ENCODE measurements at regions not wholly inside any gene's neighbourhood (a gene's known extent, or its start where the extent isn't known, plus 50 kb on each side); places are given as distances from the start of the nearest gene placed in this dataset.

GRCh38 chr14:51395361-51395849 lies 155.4 kb downstream of the TMX1 start:
- no peak for DNase-seq (ENCODE audit: low read depth in 2 of 3, low spot score in 1 of 3)

- no peak for DNase-seq (ENCODE audit: low read depth in 2 of 3, low spot score in 1 of 3)
These were observed 156.3 kb downstream of the TMX1 start for GRCh38 chr14:51396222-51396815.

- no peak for DNase-seq (ENCODE audit: low read depth in 2 of 3, low spot score in 1 of 3)
These were observed 158.9 kb downstream of the TMX1 start for GRCh38 chr14:51398898-51399297.

GRCh38 chr14:51400139-51400538 lies 160.1 kb downstream of the TMX1 start:
- DNase-seq (ENCODE audit: low read depth in 2 of 3, low spot score in 1 of 3), result no peak

GRCh38 chr14:51401272-51401671 lies 161.2 kb downstream of the TMX1 start:
- no peak for DNase-seq (ENCODE audit: low read depth in 2 of 3, low spot score in 1 of 3)

- no peak for DNase-seq (ENCODE audit: low read depth in 2 of 3, low spot score in 1 of 3)
These were observed 161.7 kb downstream of the TMX1 start for GRCh38 chr14:51401756-51402155.

- DNase-seq (ENCODE audit: low read depth in 2 of 3, low spot score in 1 of 3), result no peak
These were observed 170.8 kb downstream of the TMX1 start for GRCh38 chr14:51410897-51411296.

- DNase-seq (ENCODE audit: low read depth in 2 of 3, low spot score in 1 of 3), result peak; percentile 1 to 5 (median 2)
These were observed 179.6 kb downstream of the TMX1 start for GRCh38 chr14:51419685-51420084.

- no peak for DNase-seq (ENCODE audit: low read depth in 2 of 3, low spot score in 1 of 3)
These were observed 182.7 kb downstream of the TMX1 start for GRCh38 chr14:51422704-51423103.

- no peak for DNase-seq (ENCODE audit: low read depth in 2 of 3, low spot score in 1 of 3)
These were observed 184.0 kb downstream of the TMX1 start for GRCh38 chr14:51424041-51424440.

GRCh38 chr14:51424561-51425251 lies 184.7 kb downstream of the TMX1 start:
- DNase-seq (ENCODE audit: low read depth in 2 of 3, low spot score in 1 of 3), result no peak

GRCh38 chr14:51428981-51429380 lies 188.9 kb downstream of the TMX1 start:
- DNase-seq (ENCODE audit: low read depth in 2 of 3, low spot score in 1 of 3), result no peak

GRCh38 chr14:51430079-51430478 lies 190.0 kb downstream of the TMX1 start:
- DNase-seq (ENCODE audit: low read depth in 2 of 3, low spot score in 1 of 3), result no peak

- no peak for DNase-seq (ENCODE audit: low read depth in 2 of 3, low spot score in 1 of 3)
These were observed 190.6 kb downstream of the TMX1 start for GRCh38 chr14:51430633-51431032.

GRCh38 chr14:51431033-51431709 lies 191.1 kb downstream of the TMX1 start:
- no peak for DNase-seq (ENCODE audit: low read depth in 2 of 3, low spot score in 1 of 3)

GRCh38 chr14:51431741-51432140 lies 191.7 kb downstream of the TMX1 start:
- no peak for DNase-seq (ENCODE audit: low read depth in 2 of 3, low spot score in 1 of 3)

GRCh38 chr14:51432302-51432948 lies 192.4 kb downstream of the TMX1 start:
- DNase-seq (ENCODE audit: low read depth in 2 of 3, low spot score in 1 of 3), result no peak

GRCh38 chr14:51436630-51437029 lies 196.6 kb downstream of the TMX1 start:
- DNase-seq (ENCODE audit: low read depth in 2 of 3, low spot score in 1 of 3), result no peak

GRCh38 chr14:51439896-51440295 lies 199.8 kb downstream of the TMX1 start:
- DNase-seq (ENCODE audit: low read depth in 2 of 3, low spot score in 1 of 3), result no peak

GRCh38 chr14:51441001-51441400 lies 201.0 kb downstream of the TMX1 start:
- DNase-seq (ENCODE audit: low read depth in 2 of 3, low spot score in 1 of 3), result no peak

GRCh38 chr14:51442513-51443175 lies 202.6 kb downstream of the TMX1 start:
- no peak for DNase-seq (ENCODE audit: low read depth in 2 of 3, low spot score in 1 of 3)

Measured in stimulated activated CD4-positive, alpha-beta T cell treated with anti-CD3 and anti-CD28 coated beads, Interleukin-12 subunit alpha, Interleukin-12 subunit beta, amount 100 ng/mL, for 48 hours (primary cell).